ENCODE measurements at regions not wholly inside any gene's neighbourhood (a gene's known extent, or its start where the extent isn't known, plus 50 kb on each side); places are given as distances from the start of the nearest gene placed in this dataset.

GRCh38 chr17:6346156-6346786 lies 88.7 kb downstream of the AIPL1 start:
- Histone ChIP-seq H3K9me3 (no peaks in the 10 kb centered on the region), H3K27ac (no peak overlapping the region), H3K4me3 (no peak overlapping the region), H3K36me3 (no peaks in the 10 kb centered on the region), H3K27me3 (peaks cover 0 to 29% (median 0%) of the 10 kb centered on the region in 3 donors), H3K4me1 (no peaks in the 10 kb centered on the region)
- 57 to 68% (median 66%) methylated on average over 6 of the region's 6 CpGs for WGBS, 5 donors
- intact Hi-C loops (cut with DNase I; ENCODE audit: low total_unique reads), result no loop called here
- DNase-seq, result no peak
- TF ChIP-seq EP300 (IDR thresholded peaks at IDR 0.05), result no peak
- no peak for TF ChIP-seq CTCF (IDR thresholded peaks at IDR 0.05)
- no peak for TF ChIP-seq POLR2A (IDR thresholded peaks at IDR 0.05)
- TF ChIP-seq POLR2AphosphoS5 (IDR thresholded peaks at IDR 0.05), result no peak

GRCh38 chr17:6343736-6344135 lies 91.2 kb downstream of the AIPL1 start:
- no peaks in the 10 kb centered on the region for H3K36me3 ChIP-seq
- H3K9me3 ChIP-seq, result no peaks in the 10 kb centered on the region
- H3K4me1 ChIP-seq, result no peaks in the 10 kb centered on the region
- no peak overlapping the region for H3K27ac ChIP-seq
- peaks cover 0 to 15% (median 0%) of the 10 kb centered on the region in 3 donors for H3K27me3 ChIP-seq
- WGBS, 5 donors, result 74 to 83% (median 79%) methylated on average over 3 of the region's 3 CpGs
- DNase-seq, result no peak
- TF ChIP-seq CTCF (IDR thresholded peaks at IDR 0.05) (no peak), EP300 (IDR thresholded peaks at IDR 0.05) (no peak), POLR2A (IDR thresholded peaks at IDR 0.05) (no peak), POLR2AphosphoS5 (IDR thresholded peaks at IDR 0.05) (no peak)
- no peak overlapping the region for H3K4me3 ChIP-seq
- intact Hi-C loops (cut with DNase I; ENCODE audit: low total_unique reads), result no loop called here

GRCh38 chr17:6343191-6343590 lies 91.7 kb downstream of the AIPL1 start:
- intact Hi-C loops (cut with DNase I; ENCODE audit: low total_unique reads), result no loop called here
- 79 to 92% (median 89%) methylated on average over 5 of the region's 5 CpGs for WGBS, 5 donors
- TF ChIP-seq POLR2A (IDR thresholded peaks at IDR 0.05) (no peak), POLR2AphosphoS5 (IDR thresholded peaks at IDR 0.05) (no peak), CTCF (IDR thresholded peaks at IDR 0.05) (no peak), EP300 (IDR thresholded peaks at IDR 0.05) (no peak)
- H3K27ac ChIP-seq, result no peak overlapping the region
- no peak for DNase-seq
- no peaks in the 10 kb centered on the region for H3K9me3 ChIP-seq
- H3K36me3 ChIP-seq, result no peaks in the 10 kb centered on the region
- no peak overlapping the region for H3K4me3 ChIP-seq
- H3K4me1 ChIP-seq, result no peaks in the 10 kb centered on the region
- peaks cover 0 to 12% (median 0%) of the 10 kb centered on the region in 3 donors for H3K27me3 ChIP-seq

DNA sequence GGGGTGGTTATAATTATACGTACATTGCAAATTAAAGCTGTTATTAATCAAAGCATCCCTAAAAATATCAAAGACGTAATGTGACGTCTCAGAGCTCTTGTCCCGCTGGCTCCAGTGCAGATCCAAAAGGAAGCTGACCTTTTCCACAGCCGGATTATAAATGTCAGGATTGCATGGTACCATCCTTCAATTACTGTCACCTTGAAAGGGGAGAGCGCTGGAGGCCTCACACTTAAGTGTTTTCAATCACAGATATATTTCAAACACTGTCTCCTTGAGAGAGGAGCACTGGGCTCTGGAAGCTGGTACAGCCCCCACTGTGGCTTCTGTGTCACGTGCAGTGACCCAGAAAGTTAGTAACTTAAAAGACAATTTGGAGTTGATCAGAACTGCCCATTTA lies 94.2 kb downstream of the AIPL1 start:
- Histone ChIP-seq H3K27me3 (no peaks in the 10 kb centered on the region), H3K27ac (no peak overlapping the region), H3K9me3 (no peaks in the 10 kb centered on the region), H3K36me3 (no peaks in the 10 kb centered on the region), H3K4me3 (no peak overlapping the region), H3K4me1 (no peaks in the 10 kb centered on the region)
- no peak for TF ChIP-seq POLR2A (IDR thresholded peaks at IDR 0.05)
- no peak for TF ChIP-seq EP300 (IDR thresholded peaks at IDR 0.05)
- TF ChIP-seq POLR2AphosphoS5 (IDR thresholded peaks at IDR 0.05), result no peak
- no peak for TF ChIP-seq CTCF (IDR thresholded peaks at IDR 0.05)
- WGBS, 5 donors, result 57 to 89% (median 79%) methylated on average over 7 of the region's 7 CpGs
- no peak for DNase-seq
- intact Hi-C loops (cut with DNase I; ENCODE audit: low total_unique reads), result no loop called here

All from stomach (tissue), 8 donors.